Mesendoderm (in vitro differentiated cells): ENCODE measurements at regions not wholly inside any gene's neighbourhood (a gene's known extent, or its start where the extent isn't known, plus 50 kb on each side); places are given as distances from the start of the nearest gene placed in this dataset.

Experiments
- DNase-seq: peaks from one replicate; pipeline ENCODE4 v3.0.0; 2013
- H2AK5ac ChIP-seq: 2 replicates; pipeline ENCODE4 v1.6.1; 2013; ENCODE audit warnings: low read length, inconsistent platforms
- H2BK120ac ChIP-seq: 2 replicates; pipeline ENCODE4 v1.6.1; 2013; ENCODE audit warnings: low read depth, mild to moderate bottlenecking, low read length, moderate library complexity, mixed read lengths
- H2BK15ac ChIP-seq: replicated peaks from 2 replicates; pipeline ENCODE4 v1.6.1; 2013; ENCODE audit warnings: low read depth, mild to moderate bottlenecking, moderate library complexity
- H2BK5ac ChIP-seq: 2 replicates; pipeline ENCODE4 v1.6.1; 2013; ENCODE audit warnings: low read length, inconsistent platforms
- H3K18ac ChIP-seq: 2 replicates; pipeline ENCODE4 v1.6.1; 2013; ENCODE audit warnings: mild to moderate bottlenecking, low read length, mixed read lengths
- H3K23ac ChIP-seq: one replicate; pipeline ENCODE4 v1.6.1; 2013; ENCODE audit warnings: low read length
- H3K27ac ChIP-seq: 2 replicates; pipeline ENCODE4 v1.5.1; 2013; ENCODE audit warnings: low read depth, mild to moderate bottlenecking, inconsistent platforms, low read length, moderate library complexity
- H3K27me3 ChIP-seq: 2 replicates; pipeline ENCODE4 v1.6.1; 2013; ENCODE audit warnings: low read length, control low read depth, mild to moderate bottlenecking, inconsistent platforms; ENCODE audit not compliant: insufficient read depth, poor library complexity
- H3K36me3 ChIP-seq: 2 replicates; pipeline ENCODE4 v1.6.1; 2013; ENCODE audit warnings: low read length, inconsistent platforms; ENCODE audit not compliant: control insufficient read depth, insufficient read depth
- H3K4ac ChIP-seq: one replicate; pipeline ENCODE4 v1.6.1; 2013; ENCODE audit warnings: low read depth, mild to moderate bottlenecking, low read length, moderate library complexity
- H3K4me1 ChIP-seq: 2 replicates; pipeline ENCODE4 v1.6.1; 2013; ENCODE audit warnings: low read depth, low read length, inconsistent platforms; ENCODE audit not compliant: control insufficient read depth
- H3K4me2 ChIP-seq: 2 replicates; pipeline ENCODE4 v1.6.1; 2013; ENCODE audit warnings: low read length
- H3K4me3 ChIP-seq: 2 replicates; pipeline ENCODE4 v1.5.1; 2013; ENCODE audit warnings: mild to moderate bottlenecking, low read length
- H3K56ac ChIP-seq: one replicate; pipeline ENCODE4 v1.6.1; 2013; ENCODE audit warnings: low read length
- H3K79me1 ChIP-seq: 2 replicates; pipeline ENCODE4 v1.6.1; 2013; ENCODE audit warnings: low read length, inconsistent platforms
- H3K79me2 ChIP-seq: 2 replicates; pipeline ENCODE4 v1.6.1; 2013; ENCODE audit warnings: mild to moderate bottlenecking, low read length; ENCODE audit not compliant: control insufficient read depth, insufficient read depth
- H3K9ac ChIP-seq: 2 replicates; pipeline ENCODE4 v1.6.1; 2013; ENCODE audit warnings: low read length, inconsistent platforms
- H4K5ac ChIP-seq: one replicate; pipeline ENCODE4 v1.6.1; 2013; ENCODE audit warnings: low read length
- H4K8ac ChIP-seq: one replicate; pipeline ENCODE4 v1.6.1; 2013; ENCODE audit warnings: low read depth, mild to moderate bottlenecking, control low read depth, low read length, moderate library complexity
- WGBS: extraction: QIAGEN DNeasy Blood & Tissue Kit; methylation state at CpG from one replicate; pipeline ENCODE4 v1.1.7; 2013; ENCODE audit warnings: low lambda C conversion rate, missing lambda C conversion rate; ENCODE audit not compliant: insufficient coverage; ENCODE audit errors: extremely low coverage; 5-methylcytosine and 5-hydroxymethylcytosine counted together

- no peaks in the 10 kb centered on the region for H3K36me3 ChIP-seq
- DNase-seq: peak; percentile 35
- no peaks in the 10 kb centered on the region for H3K4me1 ChIP-seq
- no peaks in the 10 kb centered on the region for H3K27me3 ChIP-seq
- H3K9ac ChIP-seq: no peak overlapping the region
- no peak overlapping the region for H4K5ac ChIP-seq
- no peak overlapping the region for H3K4me3 ChIP-seq
- no peak overlapping the region for H2BK5ac ChIP-seq
- no peak overlapping the region for H2AK5ac ChIP-seq
- no peak overlapping the region for H3K27ac ChIP-seq
- H3K23ac ChIP-seq: no peak overlapping the region
- no peak overlapping the region for H2BK120ac ChIP-seq
- no peak overlapping the region for H3K4me2 ChIP-seq
- H3K79me2 ChIP-seq: no peaks in the 10 kb centered on the region
- no peaks in the 10 kb centered on the region for H3K79me1 ChIP-seq
- no peak overlapping the region for H3K4ac ChIP-seq
- no peak overlapping the region for H3K56ac ChIP-seq
- no peak overlapping the region for H4K8ac ChIP-seq
- WGBS: no CpG with 5 or more reads among the region's 3 CpGs
- no peak overlapping the region for H3K18ac ChIP-seq
- H2BK15ac ChIP-seq: no peak overlapping the region
Measured at GRCh38 chr2:116088236-116088635, 1645.8 kb downstream of the DPP10 start.

- Histone ChIP-seq H3K36me3 (no peaks in the 10 kb centered on the region), H2BK120ac (no peak overlapping the region), H4K8ac (no peak overlapping the region), H2BK15ac (no peak overlapping the region), H3K27me3 (no peaks in the 10 kb centered on the region), H3K4ac (peak overlapping the region; percentile 46), H3K4me3 (no peak overlapping the region), H3K4me1 (no peaks in the 10 kb centered on the region), H4K5ac (no peak overlapping the region), H3K4me2 (no peak overlapping the region), H3K56ac (peak overlapping the region; percentile 30), H3K9ac (no peak overlapping the region), H3K18ac (no peak overlapping the region), H3K27ac (no peak overlapping the region), H3K23ac (no peak overlapping the region), H3K79me1 (no peaks in the 10 kb centered on the region), H2BK5ac (no peak overlapping the region), H2AK5ac (no peak overlapping the region), H3K79me2 (no peaks in the 10 kb centered on the region)
- peak; percentile 50 for DNase-seq
- no CpG with 5 or more reads among the region's 1 CpG for WGBS
Measured at GRCh38 chr2:116094196-116094595, 1651.8 kb downstream of the DPP10 start.

GRCh38 chr2:116095636-116096035 is 1653.2 kb downstream of the DPP10 start:
- no peak overlapping the region for H3K27ac ChIP-seq
- H2BK5ac ChIP-seq: no peak overlapping the region
- WGBS: 100% methylated on average over 3 of the region's 4 CpGs
- no peak overlapping the region for H2BK120ac ChIP-seq
- no peak for DNase-seq
- H3K9ac ChIP-seq: no peak overlapping the region
- no peak overlapping the region for H3K4me2 ChIP-seq
- H2AK5ac ChIP-seq: no peak overlapping the region
- no peaks in the 10 kb centered on the region for H3K36me3 ChIP-seq
- H3K56ac ChIP-seq: no peak overlapping the region
- no peak overlapping the region for H4K8ac ChIP-seq
- no peak overlapping the region for H3K23ac ChIP-seq
- H3K4me3 ChIP-seq: no peak overlapping the region
- no peak overlapping the region for H3K18ac ChIP-seq
- H3K4me1 ChIP-seq: no peaks in the 10 kb centered on the region
- no peak overlapping the region for H4K5ac ChIP-seq
- H3K79me2 ChIP-seq: no peaks in the 10 kb centered on the region
- H3K27me3 ChIP-seq: no peaks in the 10 kb centered on the region
- no peaks in the 10 kb centered on the region for H3K79me1 ChIP-seq
- no peak overlapping the region for H2BK15ac ChIP-seq
- no peak overlapping the region for H3K4ac ChIP-seq

- no peak overlapping the region for H3K18ac ChIP-seq
- H3K27ac ChIP-seq: no peak overlapping the region
- H4K8ac ChIP-seq: no peak overlapping the region
- H3K9ac ChIP-seq: no peak overlapping the region
- H3K23ac ChIP-seq: no peak overlapping the region
- H4K5ac ChIP-seq: no peak overlapping the region
- H2BK5ac ChIP-seq: no peak overlapping the region
- H3K79me1 ChIP-seq: no peaks in the 10 kb centered on the region
- no peak overlapping the region for H3K4me2 ChIP-seq
- H2BK15ac ChIP-seq: no peak overlapping the region
- DNase-seq: no peak
- WGBS: no CpG with 5 or more reads among the region's 5 CpGs
- no peaks in the 10 kb centered on the region for H3K79me2 ChIP-seq
- no peak overlapping the region for H3K56ac ChIP-seq
- no peak overlapping the region for H3K4ac ChIP-seq
- H2BK120ac ChIP-seq: no peak overlapping the region
- no peaks in the 10 kb centered on the region for H3K36me3 ChIP-seq
- no peaks in the 10 kb centered on the region for H3K27me3 ChIP-seq
- no peak overlapping the region for H3K4me3 ChIP-seq
- H3K4me1 ChIP-seq: no peaks in the 10 kb centered on the region
- H2AK5ac ChIP-seq: no peak overlapping the region
Measured at GRCh38 chr2:116098049-116098448, 1655.6 kb downstream of the DPP10 start.

- no peak for DNase-seq
- no peaks in the 10 kb centered on the region for H3K36me3 ChIP-seq
- H3K4ac ChIP-seq: no peak overlapping the region
- no peak overlapping the region for H4K8ac ChIP-seq
- H3K79me1 ChIP-seq: no peaks in the 10 kb centered on the region
- H3K79me2 ChIP-seq: no peaks in the 10 kb centered on the region
- no peaks in the 10 kb centered on the region for H3K27me3 ChIP-seq
- no peak overlapping the region for H3K9ac ChIP-seq
- H4K5ac ChIP-seq: no peak overlapping the region
- no peak overlapping the region for H3K18ac ChIP-seq
- H2AK5ac ChIP-seq: no peak overlapping the region
- no CpG with 5 or more reads among the region's 1 CpG for WGBS
- H3K4me2 ChIP-seq: no peak overlapping the region
- no peak overlapping the region for H2BK5ac ChIP-seq
- H3K56ac ChIP-seq: no peak overlapping the region
- H3K27ac ChIP-seq: no peak overlapping the region
- H3K4me1 ChIP-seq: no peaks in the 10 kb centered on the region
- H2BK120ac ChIP-seq: no peak overlapping the region
- no peak overlapping the region for H3K23ac ChIP-seq
- no peak overlapping the region for H3K4me3 ChIP-seq
- H2BK15ac ChIP-seq: no peak overlapping the region
Measured at GRCh38 chr2:116109471-116109870, 1667.0 kb downstream of the DPP10 start.

GRCh38 chr2:116117845-116118244 is 1675.4 kb downstream of the DPP10 start:
- Histone ChIP-seq H3K4me3 (no peak overlapping the region), H3K27ac (no peak overlapping the region), H3K23ac (no peak overlapping the region), H2BK5ac (no peak overlapping the region), H4K8ac (no peak overlapping the region), H3K4me2 (no peak overlapping the region), H3K4ac (no peak overlapping the region), H2BK120ac (no peak overlapping the region), H2AK5ac (no peak overlapping the region), H4K5ac (no peak overlapping the region), H3K79me2 (no peaks in the 10 kb centered on the region), H3K9ac (no peak overlapping the region), H3K56ac (no peak overlapping the region), H3K4me1 (no peaks in the 10 kb centered on the region), H3K79me1 (no peaks in the 10 kb centered on the region), H3K18ac (no peak overlapping the region), H3K36me3 (no peaks in the 10 kb centered on the region), H3K27me3 (no peaks in the 10 kb centered on the region), H2BK15ac (no peak overlapping the region)
- no CpG with 5 or more reads among the region's 1 CpG for WGBS
- no peak for DNase-seq
